Jurkat, Clone E6-1 (cell line): ENCODE measurements at regions not wholly inside any gene's neighbourhood (a gene's known extent, or its start where the extent isn't known, plus 50 kb on each side); places are given as distances from the start of the nearest gene placed in this dataset.

Experiments used
- DNase-seq: peaks from one replicate; pipeline ENCODE4 v3.0.0-alpha.2; 2011; ENCODE audit warnings: low read depth, low spot score
- H3K4me3 ChIP-seq: 2 replicates; pipeline ENCODE4 v1.5.1; 2011; ENCODE audit warnings: mild to moderate bottlenecking, low read length, control low read depth, moderate library complexity

DNA sequence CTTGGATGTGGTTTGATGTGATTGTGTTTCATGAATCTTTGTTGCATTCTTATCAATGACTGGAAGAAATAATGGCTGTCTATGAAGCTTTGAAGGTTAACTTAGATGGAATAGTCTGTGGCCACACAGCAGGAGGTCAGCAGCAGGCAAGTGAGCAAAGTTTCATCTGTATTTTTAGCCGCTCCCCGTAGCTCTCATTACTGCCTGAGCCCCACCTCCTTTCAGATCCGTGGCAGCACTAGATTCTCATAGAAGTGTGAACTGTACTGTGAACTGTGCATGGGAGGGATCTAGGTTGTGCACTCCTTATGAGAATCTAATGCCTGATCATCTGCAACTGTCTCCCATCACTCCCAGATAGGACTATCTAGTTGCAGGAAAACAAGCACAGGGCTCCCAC lies 660.2 kb downstream of the EPHA7 start:
- no peak overlapping the region for H3K4me3 ChIP-seq
- no peak for DNase-seq

DNA sequence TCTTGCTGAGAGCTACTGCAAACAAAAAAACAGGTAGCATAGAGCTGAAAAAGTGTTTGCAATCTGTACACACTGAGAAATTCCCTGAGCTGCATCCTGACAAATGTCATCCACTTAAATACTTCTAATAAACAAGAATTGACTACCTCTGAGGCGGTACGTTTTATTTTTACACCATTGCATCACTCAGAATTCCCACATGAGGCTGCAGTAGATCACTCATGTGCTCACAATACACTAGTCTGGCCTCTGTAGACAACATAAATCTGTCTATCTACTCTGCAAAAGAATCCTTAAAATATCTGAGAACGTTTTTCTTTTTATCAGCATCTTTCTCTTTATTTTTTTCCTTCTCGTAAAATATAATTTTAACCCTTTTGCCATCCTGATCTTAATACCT lies 661.4 kb downstream of the EPHA7 start:
- H3K4me3 ChIP-seq, result no peak overlapping the region
- no peak for DNase-seq

DNA sequence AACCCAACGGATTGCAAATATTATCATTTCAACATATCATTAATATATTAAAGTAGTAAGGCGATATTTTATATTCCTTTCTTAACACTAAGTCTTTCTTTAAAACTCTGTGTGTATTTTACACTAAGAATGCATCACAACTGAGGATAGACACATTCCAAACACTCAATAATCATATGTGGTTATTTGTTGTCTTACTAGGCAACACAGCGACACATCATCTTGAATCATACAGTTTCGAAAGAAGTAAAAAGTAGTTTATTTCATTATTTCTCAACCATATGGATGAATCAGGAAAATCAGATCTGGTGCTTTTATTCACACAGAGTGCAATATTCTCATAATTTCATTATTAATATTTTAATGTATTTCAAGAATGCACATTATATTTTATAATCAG lies 662.4 kb downstream of the EPHA7 start:
- DNase-seq, result no peak
- H3K4me3 ChIP-seq, result no peak overlapping the region

DNA sequence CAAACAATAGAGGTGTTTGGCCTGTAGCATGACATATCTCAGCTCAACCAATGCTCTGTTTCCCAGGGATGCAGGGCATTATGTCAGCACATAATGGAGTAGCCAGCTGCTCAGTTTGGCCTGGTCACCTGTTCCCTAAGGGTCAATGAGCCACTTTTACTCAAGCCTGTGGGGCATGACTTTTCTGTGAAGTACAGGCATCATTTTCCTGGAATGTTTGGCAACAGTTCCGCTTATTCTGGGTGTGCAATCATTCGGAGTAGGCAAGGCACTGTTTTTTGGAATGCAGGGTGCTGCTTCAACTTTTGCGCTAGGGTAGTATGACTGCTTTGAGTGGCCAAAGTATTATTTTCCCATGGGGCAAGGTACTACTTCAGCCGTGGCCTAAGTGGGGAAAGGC lies 665.4 kb downstream of the EPHA7 start:
- no peak overlapping the region for H3K4me3 ChIP-seq
- no peak for DNase-seq

DNA sequence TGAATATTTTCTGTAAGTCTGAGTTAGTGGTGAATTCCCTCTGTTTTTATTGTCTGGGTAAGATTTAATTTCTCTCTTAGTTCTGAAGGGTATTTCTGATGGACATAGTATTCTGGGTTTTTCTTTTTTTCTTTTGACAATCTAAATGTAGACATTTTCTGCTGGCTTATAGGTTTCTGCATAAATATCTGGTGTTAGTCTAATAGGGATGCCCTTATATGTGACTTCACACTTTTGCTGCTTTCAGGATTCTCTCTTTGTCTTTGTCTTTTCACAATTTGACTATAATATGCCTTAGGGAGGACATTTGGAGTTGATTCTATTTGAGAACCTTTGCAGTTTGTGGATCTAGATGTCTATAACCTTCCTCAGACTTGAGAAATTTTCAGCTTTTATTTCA lies 667.2 kb downstream of the EPHA7 start:
- no peak overlapping the region for H3K4me3 ChIP-seq
- DNase-seq, result no peak

- DNase-seq, result no peak
- H3K4me3 ChIP-seq, result no peak overlapping the region
These were observed 671.2 kb downstream of the EPHA7 start for GRCh38 chr6:92748131-92748530.

- no peak for DNase-seq
- H3K4me3 ChIP-seq, result no peak overlapping the region
These were observed 681.4 kb downstream of the EPHA7 start for GRCh38 chr6:92737983-92738382.

GRCh38 chr6:92723390-92723931 lies 695.9 kb downstream of the EPHA7 start:
- no peak overlapping the region for H3K4me3 ChIP-seq

DNA sequence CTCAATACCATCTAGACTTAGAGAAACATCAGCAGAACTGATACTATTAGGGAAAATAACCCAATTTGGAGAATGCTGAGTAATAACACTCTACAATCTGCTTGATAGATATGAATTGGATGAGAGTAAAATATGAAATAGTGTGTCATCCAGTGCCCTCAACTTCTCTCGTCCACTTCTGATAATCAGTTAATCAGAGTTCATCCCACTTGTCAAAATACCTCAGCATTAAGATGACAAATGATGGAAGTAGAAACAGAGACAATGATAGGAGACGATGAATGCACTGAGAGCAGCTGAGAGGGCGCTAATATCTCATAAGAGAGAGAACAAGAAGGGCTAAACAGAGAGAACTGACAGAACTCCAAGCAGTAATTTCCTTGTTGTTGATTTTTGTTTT lies 699.6 kb downstream of the EPHA7 start:
- H3K4me3 ChIP-seq, result no peak overlapping the region
- DNase-seq, result no peak

More at GRCh38 chr6:92723390-92723931, 695.9 kb downstream of the EPHA7 start:
- DNase-seq, result no peak

DNA sequence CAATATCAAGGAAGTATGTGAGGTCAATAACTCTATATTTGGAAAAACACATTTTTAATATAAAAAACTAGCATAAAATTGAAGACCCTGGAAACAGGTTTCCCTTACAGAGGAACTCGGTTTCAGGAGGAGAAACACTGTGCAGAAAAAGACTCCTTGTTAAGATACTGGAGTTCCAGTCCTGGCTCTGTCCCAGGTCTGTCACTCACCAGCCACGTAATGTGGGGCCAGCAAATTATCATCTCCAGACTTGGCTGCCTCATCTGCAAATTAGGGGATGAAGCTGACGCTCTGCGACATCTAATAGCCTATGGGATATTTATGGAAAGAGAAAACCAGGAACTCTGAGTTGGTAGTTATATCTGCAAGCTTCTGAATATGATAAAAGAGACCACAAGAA lies 702.7 kb downstream of the EPHA7 start:
- H3K4me3 ChIP-seq, result no peak overlapping the region
- DNase-seq, result no peak

GRCh38 chr6:92715991-92716390 lies 703.4 kb downstream of the EPHA7 start:
- no peak overlapping the region for H3K4me3 ChIP-seq
- DNase-seq, result no peak

- no peak for DNase-seq
- H3K4me3 ChIP-seq, result no peak overlapping the region
These were observed 705.0 kb downstream of the EPHA7 start for GRCh38 chr6:92714346-92714745.

DNA sequence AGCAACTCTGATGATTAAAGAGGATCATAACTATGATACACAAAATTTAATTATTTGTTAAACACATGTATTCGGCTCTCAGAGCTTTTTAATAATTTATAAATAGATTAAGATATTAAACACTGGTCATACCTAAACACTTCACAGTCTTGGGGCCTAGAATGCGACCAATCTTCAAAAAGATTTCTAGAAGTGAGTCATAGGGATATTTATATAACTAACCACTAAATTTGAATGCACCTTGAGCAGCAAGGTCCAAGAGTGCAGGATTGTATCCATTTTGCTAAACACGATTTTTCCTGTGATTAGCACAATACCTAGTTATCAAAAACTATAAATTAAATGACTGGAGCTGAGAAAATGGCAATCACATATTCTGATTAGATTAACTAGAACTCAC lies 709.3 kb downstream of the EPHA7 start:
- DNase-seq, result no peak
- H3K4me3 ChIP-seq, result no peak overlapping the region

DNA sequence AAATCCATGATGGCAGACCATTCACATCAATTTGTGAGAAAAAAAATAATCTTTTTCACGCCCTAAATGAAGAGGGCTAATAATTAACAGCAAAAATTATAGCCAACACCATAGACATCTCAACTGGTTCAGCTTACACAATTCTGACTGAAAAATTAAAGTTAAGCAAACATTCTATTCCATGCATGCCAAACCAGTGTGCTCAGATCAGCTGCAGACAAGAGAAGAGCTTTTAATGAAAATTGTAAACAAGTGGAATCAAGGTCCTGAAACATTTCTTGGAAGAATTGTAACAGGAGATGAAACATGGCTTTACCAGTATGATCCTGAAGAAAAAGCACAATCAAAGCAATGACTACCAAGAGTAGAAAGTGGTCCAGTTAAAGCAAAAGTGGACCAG lies 710.4 kb downstream of the EPHA7 start:
- H3K4me3 ChIP-seq, result no peak overlapping the region
- no peak for DNase-seq

GRCh38 chr6:92708270-92708669 lies 711.1 kb downstream of the EPHA7 start:
- DNase-seq, result no peak
- no peak overlapping the region for H3K4me3 ChIP-seq

DNA sequence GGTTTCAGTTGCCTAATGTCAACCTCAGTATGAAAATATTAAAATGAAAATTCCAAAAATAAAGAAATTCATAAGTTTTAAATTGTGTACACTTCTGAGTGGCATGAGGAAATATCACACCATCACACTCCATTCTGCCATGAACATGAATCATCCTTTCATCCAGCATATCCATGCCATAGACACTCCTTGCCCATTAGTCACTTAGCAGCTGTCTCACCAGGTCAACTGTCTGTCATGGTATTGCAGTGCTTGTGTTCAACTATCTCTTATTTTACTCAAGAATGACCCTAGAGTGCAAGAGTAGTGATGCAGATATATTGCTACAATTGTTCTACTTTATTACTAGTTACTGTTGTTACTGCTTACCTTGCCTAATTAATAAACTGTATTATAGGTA lies 712.4 kb downstream of the EPHA7 start:
- H3K4me3 ChIP-seq, result no peak overlapping the region
- DNase-seq, result no peak

GRCh38 chr6:92701425-92702096 lies 717.8 kb downstream of the EPHA7 start:
- DNase-seq, result no peak
- no peak overlapping the region for H3K4me3 ChIP-seq

DNA sequence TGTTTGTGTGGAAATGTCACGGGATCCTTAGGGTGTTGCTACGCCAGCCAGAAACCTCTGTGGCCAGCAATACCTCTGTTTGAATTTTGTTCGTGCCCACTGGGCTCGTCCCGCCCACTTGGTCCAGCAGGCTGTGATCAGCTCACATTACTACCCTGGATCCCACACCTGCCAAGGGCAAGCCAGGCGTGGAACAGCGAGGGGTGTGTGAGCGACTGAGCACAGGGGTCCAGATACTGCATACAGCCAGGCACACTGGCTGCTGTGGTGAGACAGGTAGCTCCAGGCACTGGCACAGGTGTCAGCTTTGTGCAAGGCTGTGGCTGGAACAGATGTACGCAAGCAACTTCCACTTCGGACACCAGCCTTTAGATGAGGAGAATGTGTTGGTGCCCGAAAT lies 718.9 kb downstream of the EPHA7 start:
- no peak overlapping the region for H3K4me3 ChIP-seq
- no peak for DNase-seq

DNA sequence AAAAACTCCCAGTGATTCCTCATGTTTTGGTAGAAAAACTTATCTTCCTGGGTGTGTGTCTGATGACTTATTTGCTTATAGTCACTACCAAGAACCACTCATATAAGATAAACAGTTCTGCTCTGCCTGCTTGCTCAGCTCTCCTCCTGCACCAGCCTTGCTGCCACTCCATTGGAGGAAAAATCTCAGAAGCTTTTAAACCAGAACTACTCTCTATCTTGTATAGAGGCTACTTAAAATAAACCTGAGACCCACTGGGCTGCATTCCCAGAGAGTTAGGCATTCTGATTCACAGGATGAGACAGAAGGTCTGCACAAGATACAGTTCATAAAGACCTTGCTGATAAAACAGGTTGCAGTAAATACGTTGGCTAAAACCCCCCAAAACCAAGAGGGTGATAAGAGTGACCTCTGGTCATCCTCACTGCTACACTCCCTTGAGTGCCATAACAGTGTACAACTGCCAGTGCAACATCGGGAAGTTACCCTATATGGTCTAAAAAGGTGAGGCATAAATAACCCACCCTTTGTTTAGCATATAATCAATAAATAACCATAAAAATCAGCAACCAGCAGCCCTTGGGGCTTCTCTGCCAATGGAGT lies 728.3 kb downstream of the EPHA7 start:
- H3K4me3 ChIP-seq, result no peak overlapping the region
- DNase-seq, result no peak

DNA sequence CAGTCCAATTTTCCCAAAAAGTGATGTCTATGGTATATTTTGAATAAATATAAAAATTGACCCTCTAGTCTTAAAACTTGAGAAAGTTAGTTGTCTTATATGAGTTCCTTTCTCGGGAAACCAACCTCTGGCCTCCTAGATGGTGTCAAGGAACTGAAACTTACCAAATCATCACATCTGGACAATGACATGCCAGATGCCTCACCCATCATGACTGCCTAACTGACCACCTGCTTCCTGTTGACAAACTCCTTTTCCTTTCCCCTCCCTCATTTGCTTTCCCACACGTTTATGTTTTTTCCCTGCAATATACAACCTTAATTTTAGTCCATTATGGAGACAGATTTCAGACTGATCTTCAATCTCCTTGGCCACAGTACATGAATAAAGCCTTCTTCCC lies 731.0 kb downstream of the EPHA7 start:
- no peak overlapping the region for H3K4me3 ChIP-seq
- DNase-seq, result no peak

- no peak for DNase-seq
These were observed 732.1 kb downstream of the EPHA7 start for GRCh38 chr6:92687278-92687677.

More at GRCh38 chr6:92687278-92687677, 732.1 kb downstream of the EPHA7 start:
- H3K4me3 ChIP-seq, result no peak overlapping the region
